ENCODE measurements at regions not wholly inside any gene's neighbourhood (a gene's known extent, or its start where the extent isn't known, plus 50 kb on each side); places are given as distances from the start of the nearest gene placed in this dataset.

DNA sequence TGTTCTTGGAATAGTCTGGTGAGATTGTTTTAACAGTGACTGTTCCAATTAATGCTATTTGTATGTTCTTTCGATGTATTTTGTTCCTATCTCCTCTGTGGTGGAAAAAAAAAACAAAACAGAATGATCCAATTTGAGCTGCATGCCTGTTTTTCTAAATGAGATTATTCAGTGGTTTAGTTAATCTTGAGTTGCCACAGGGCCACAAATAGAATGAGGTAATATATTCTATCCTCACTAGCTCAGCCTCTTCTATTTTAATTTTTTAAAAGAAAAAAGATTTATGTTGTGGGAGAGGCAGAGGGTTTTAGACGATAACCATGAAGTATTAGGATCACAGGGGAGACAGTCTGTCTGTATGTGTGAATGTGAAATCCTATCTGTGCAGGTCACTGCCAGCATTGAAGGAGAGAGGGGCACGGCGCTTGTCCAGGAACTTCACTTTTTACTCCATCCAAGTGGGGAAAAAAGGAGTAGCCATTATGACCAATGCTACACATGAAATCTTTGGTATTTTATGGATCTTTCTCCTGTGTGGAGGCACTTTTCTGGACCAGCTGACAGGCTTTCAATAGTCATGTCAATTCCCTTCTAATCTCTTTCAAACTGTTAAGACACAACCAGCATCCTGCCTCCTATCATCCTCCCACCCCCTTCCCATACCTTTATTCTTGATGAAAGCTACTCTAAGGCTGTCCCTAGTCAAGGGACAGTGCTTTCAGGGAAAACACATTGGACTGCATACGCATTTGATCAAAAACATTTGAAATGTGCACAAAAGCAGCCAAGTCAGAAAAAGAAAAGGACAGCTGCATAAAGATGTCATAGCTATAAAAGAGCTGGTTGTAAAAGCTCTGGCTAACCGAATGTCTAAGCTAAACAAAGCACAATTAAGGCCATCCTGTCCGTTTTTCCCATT lies 1063.8 kb upstream of the INTU start:
- DNase-seq (ENCODE audit: extremely low spot score in 2 of 2), result no peak
- Histone ChIP-seq H3K4me1 (no peaks in the 10 kb centered on the region), H3K27me3 (no peaks in the 10 kb centered on the region), H3K27ac (no peak overlapping the region), H3K36me3 (no peaks in the 10 kb centered on the region), H3K4me3 (no peak overlapping the region), H3K9me3 (no peaks in the 10 kb centered on the region)
- intact Hi-C loops (cut with DNase I), result no loop called here
- TF ChIP-seq POLR2AphosphoS5 (IDR thresholded peaks at IDR 0.05; ENCODE audit: insufficient read depth in 1 of 2, low read depth in 1 of 2) (no peak), POLR2A (IDR thresholded peaks at IDR 0.05) (no peak)

- Histone ChIP-seq H3K36me3 (no peaks in the 10 kb centered on the region), H3K27ac (no peak overlapping the region), H3K4me1 (no peaks in the 10 kb centered on the region), H3K27me3 (no peaks in the 10 kb centered on the region), H3K9me3 (no peaks in the 10 kb centered on the region), H3K4me3 (no peak overlapping the region)
- TF ChIP-seq CTCF (IDR thresholded peaks at IDR 0.05) (no peak), POLR2AphosphoS5 (IDR thresholded peaks at IDR 0.05; ENCODE audit: insufficient read depth in 1 of 2, low read depth in 1 of 2) (no peak), POLR2A (IDR thresholded peaks at IDR 0.05) (no peak)
- DNase-seq (ENCODE audit: extremely low spot score in 2 of 2), result no peak
- intact Hi-C loops (cut with DNase I), result no loop called here
Measured at GRCh38 chr4:126572264-126572663, 1060.5 kb upstream of the INTU start.

DNA sequence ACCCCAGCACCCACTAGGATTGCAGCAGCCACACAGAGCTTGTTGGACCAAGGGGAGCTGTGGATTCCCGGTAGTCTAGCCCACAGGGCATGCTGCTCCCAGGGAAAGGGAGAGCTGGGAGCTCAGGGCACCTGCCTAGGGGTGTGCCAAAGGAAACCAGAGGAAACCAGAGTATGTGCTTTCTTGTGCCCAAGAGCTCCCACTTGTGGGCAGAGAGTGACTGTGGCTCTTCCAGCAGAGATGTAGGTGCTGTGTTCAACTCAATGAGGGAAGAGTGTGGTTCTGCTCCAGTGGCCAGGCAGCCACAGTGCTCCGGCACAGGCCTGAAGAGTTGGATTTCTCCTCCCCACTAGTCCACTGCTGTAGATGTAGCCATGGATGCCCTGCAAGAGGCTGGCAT lies 1050.0 kb upstream of the INTU start:
- H3K27me3 ChIP-seq, result no peaks in the 10 kb centered on the region
- H3K4me1 ChIP-seq, result no peaks in the 10 kb centered on the region
- intact Hi-C loops (cut with DNase I), result no loop called here
- DNase-seq (ENCODE audit: extremely low spot score in 2 of 2), result no peak
- H3K4me3 ChIP-seq, result no peak overlapping the region
- no peak overlapping the region for H3K27ac ChIP-seq
- no peaks in the 10 kb centered on the region for H3K36me3 ChIP-seq
- TF ChIP-seq CTCF (IDR thresholded peaks at IDR 0.05) (no peak), POLR2A (IDR thresholded peaks at IDR 0.05) (no peak), POLR2AphosphoS5 (IDR thresholded peaks at IDR 0.05; ENCODE audit: insufficient read depth in 1 of 2, low read depth in 1 of 2) (no peak)
- no peaks in the 10 kb centered on the region for H3K9me3 ChIP-seq

DNA sequence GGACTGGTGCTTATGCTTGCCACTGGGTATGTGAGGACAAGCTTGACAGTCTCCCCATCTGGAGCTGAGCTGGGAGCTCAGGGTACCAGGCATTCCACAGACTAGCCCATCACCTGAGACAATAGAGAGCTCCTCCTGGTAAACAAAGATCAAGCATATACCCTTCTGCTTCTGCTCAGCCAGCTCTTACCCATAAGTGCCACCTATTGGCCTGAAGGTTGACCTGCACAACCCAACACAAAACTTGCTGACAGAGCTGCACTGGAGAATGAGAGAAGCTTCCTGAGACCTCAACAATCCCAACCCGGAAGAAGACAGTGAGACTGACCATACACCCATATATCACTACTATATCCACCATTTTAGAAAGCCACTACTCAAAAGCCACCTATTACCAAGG lies 1049.2 kb upstream of the INTU start:
- Histone ChIP-seq H3K9me3 (no peaks in the 10 kb centered on the region), H3K4me1 (no peaks in the 10 kb centered on the region), H3K27me3 (no peaks in the 10 kb centered on the region), H3K4me3 (no peak overlapping the region), H3K36me3 (no peaks in the 10 kb centered on the region), H3K27ac (no peak overlapping the region)
- TF ChIP-seq POLR2AphosphoS5 (IDR thresholded peaks at IDR 0.05; ENCODE audit: insufficient read depth in 1 of 2, low read depth in 1 of 2), result no peak
- no peak for TF ChIP-seq POLR2A (IDR thresholded peaks at IDR 0.05)
- no peak for TF ChIP-seq CTCF (IDR thresholded peaks at IDR 0.05)
- DNase-seq (ENCODE audit: extremely low spot score in 2 of 2), result no peak
- intact Hi-C loops (cut with DNase I), result no loop called here

DNA sequence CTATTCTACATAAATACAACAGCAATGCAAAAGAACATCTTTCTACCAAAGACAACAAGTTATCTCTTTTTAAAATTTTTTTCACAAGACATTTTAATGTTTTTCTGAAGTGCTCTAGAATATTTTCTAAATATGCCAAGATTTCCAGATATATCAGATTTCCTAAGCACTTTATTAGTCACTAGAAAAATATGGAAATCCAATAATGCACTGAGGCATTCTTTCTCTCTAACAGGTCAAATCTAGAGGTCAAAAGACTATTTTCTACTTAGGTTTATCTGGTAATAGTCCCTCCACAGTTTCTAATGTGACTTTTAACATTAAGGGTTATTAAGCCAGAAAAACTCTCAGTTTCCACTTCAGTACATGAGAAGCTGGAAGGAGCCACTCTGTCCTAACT lies 1041.2 kb upstream of the INTU start:
- intact Hi-C loops (cut with DNase I), result no loop called here
- Histone ChIP-seq H3K27me3 (no peaks in the 10 kb centered on the region), H3K36me3 (no peaks in the 10 kb centered on the region), H3K4me3 (no peak overlapping the region), H3K4me1 (no peaks in the 10 kb centered on the region), H3K9me3 (no peaks in the 10 kb centered on the region), H3K27ac (no peak overlapping the region)
- DNase-seq (ENCODE audit: extremely low spot score in 2 of 2), result no peak
- TF ChIP-seq CTCF (IDR thresholded peaks at IDR 0.05) (no peak), POLR2A (IDR thresholded peaks at IDR 0.05) (no peak), POLR2AphosphoS5 (IDR thresholded peaks at IDR 0.05; ENCODE audit: insufficient read depth in 1 of 2, low read depth in 1 of 2) (no peak)
